HFF-Myc (cell line): ENCODE measurements at regions not wholly inside any gene's neighbourhood (a gene's known extent, or its start where the extent isn't known, plus 50 kb on each side); places are given as distances from the start of the nearest gene placed in this dataset.

Experiments
- DNase-seq: peaks from one replicate; pipeline ENCODE4 v3.0.0-alpha.2; 2011; ENCODE audit warnings: low read depth; ENCODE audit errors: extremely low read depth
- H3K4me3 ChIP-seq: replicated peaks from 2 replicates; pipeline ENCODE4 v1.5.1; 2011; ENCODE audit warnings: low read depth, mild to moderate bottlenecking, control low read depth, low read length
- CTCF ChIP-seq: IDR thresholded peaks from 2 replicates; pipeline ENCODE4 v1.5.1; 2012; ENCODE audit warnings: mild to moderate bottlenecking, low read depth, low read length, control low read depth; ENCODE audit errors: missing control alignments

GRCh38 chr22:26916236-26916635 is 258.8 kb downstream of the MIAT start:
- no peak overlapping the region for H3K4me3 ChIP-seq
- DNase-seq = no peak
- TF ChIP-seq CTCF = no peak

GRCh38 chr22:26918226-26918625 is 260.8 kb downstream of the MIAT start:
- no peak overlapping the region for H3K4me3 ChIP-seq
- DNase-seq = no peak
- no peak for TF ChIP-seq CTCF

GRCh38 chr22:26921726-26922125 is 264.3 kb downstream of the MIAT start:
- no peak for DNase-seq
- TF ChIP-seq CTCF = no peak
- no peak overlapping the region for H3K4me3 ChIP-seq

DNA sequence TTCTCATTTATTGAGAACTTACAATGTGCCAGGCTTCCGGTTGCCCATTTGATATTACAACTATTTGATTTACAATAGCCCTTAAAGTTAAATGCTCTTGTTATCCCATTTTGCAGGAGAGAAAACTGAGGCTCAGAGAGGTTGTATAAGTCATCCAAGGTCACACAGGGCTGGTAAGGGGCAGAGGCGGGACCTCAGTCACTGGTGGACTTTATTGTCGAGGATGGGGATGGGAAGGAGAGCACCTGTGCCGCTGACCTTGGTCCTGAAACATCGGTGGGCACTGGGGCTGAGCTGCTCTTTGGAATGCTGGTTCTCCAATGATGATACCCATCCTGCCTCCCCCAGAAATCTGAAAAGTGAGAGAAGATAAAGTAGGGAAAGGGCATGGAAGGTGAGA is 265.4 kb downstream of the MIAT start:
- no peak overlapping the region for H3K4me3 ChIP-seq
- no peak for TF ChIP-seq CTCF

GRCh38 chr22:26923531-26923930 is 266.1 kb downstream of the MIAT start:
- no peak overlapping the region for H3K4me3 ChIP-seq
- no peak for TF ChIP-seq CTCF
- no peak for DNase-seq

More for the DNA sequence above, 265.4 kb downstream of the MIAT start:
- DNase-seq = no peak

DNA sequence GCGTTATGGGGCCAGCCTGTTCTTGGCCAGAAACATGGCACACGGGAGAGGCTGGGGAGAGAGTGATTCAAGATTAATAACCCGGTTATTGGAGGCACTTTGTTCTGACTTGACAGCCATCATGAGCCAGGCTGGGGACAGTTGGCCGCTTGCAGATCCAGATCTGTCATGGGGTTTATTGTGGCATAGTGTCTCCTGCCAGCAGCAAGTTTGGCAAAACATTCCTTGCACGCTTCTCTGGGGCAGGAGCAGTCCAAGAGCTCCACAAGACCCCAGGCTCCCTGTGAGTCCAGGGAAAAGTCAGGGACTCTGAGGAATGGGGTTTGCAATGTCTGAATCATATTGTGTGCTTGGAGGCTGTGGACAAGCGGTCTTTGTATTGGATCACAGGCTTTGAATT is 270.4 kb downstream of the MIAT start:
- no peak for DNase-seq
- no peak overlapping the region for H3K4me3 ChIP-seq

More for the DNA sequence above, 270.4 kb downstream of the MIAT start:
- TF ChIP-seq CTCF = no peak
